ENCODE measurements at regions not wholly inside any gene's neighbourhood (a gene's known extent, or its start where the extent isn't known, plus 50 kb on each side); places are given as distances from the start of the nearest gene placed in this dataset.

DNA sequence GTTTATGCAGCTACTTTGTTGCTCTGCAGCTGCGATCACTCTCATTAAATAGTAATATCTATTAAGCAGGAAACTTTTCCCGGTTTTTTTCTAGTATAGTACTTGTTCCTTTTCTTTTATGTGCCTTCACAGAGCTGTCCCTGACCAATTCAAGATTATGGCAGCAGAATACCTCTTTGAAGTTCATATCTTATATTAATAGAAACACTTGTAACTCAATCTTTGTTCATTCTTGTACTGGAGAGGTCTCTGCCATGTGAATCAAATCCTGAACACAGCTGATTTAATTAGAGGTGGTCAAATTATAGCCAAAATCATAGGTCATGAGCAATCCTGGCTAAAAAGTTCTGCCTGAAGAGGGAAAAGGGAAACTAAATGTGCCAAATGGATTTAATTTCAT, 399.0 kb upstream of the ARHGEF26 start:
- no peaks in the 10 kb centered on the region for H3K27me3 ChIP-seq (ENCODE audit: control insufficient read depth in 2 of 2, insufficient read depth in 2 of 2, low read length in 2 of 2)
- H3K9ac ChIP-seq (replicated peaks; ENCODE audit: extremely low read depth, insufficient read depth, low read length): no peak overlapping the region
- H3K9me1 ChIP-seq (replicated peaks; ENCODE audit: control insufficient read depth, extremely low read depth, insufficient read depth, low read length): no peaks in the 10 kb centered on the region
- no peak for DNase-seq (ENCODE audit: low read depth, low spot score)
- no peaks in the 10 kb centered on the region for H4K20me1 ChIP-seq (replicated peaks; ENCODE audit: control insufficient read depth, extremely low read depth, insufficient read depth, low read length)
- intact Hi-C loops (cut with micrococcal nuclease): no loop called here
- TF ChIP-seq, protein P1, sequence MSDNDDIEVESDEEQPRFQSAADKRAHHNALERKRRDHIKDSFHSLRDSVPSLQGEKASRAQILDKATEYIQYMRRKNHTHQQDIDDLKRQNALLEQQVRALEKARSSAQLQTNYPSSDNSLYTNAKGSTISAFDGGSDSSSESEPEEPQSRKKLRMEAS (IDR thresholded peaks at IDR 0.05; ENCODE audit: insufficient read depth, insufficient read length): no peak
- TF ChIP-seq GATA2 (IDR thresholded peaks at IDR 0.05; ENCODE audit: insufficient read depth, insufficient read length, low read depth, low read length): no peak
- TF ChIP-seq POLR2AphosphoS5 (IDR thresholded peaks at IDR 0.05; ENCODE audit: insufficient read depth, low read depth, low read length): no peak
- no peak for TF ChIP-seq CTCF (IDR thresholded peaks at IDR 0.05; ENCODE audit: extremely low read depth in 1 of 2, insufficient read depth in 1 of 2, low read depth in 1 of 2, low read length in 2 of 2)
- no peak for TF ChIP-seq JUN (IDR thresholded peaks at IDR 0.05; ENCODE audit: borderline replicate concordance, insufficient read depth, insufficient read length, low read depth)
- no peak for TF ChIP-seq FOS (IDR thresholded peaks at IDR 0.05; ENCODE audit: borderline replicate concordance, insufficient read depth, low read length)
- no peak for TF ChIP-seq EZH2 (IDR thresholded peaks at IDR 0.05; ENCODE audit: borderline replicate concordance, low read depth, low read length, severe bottlenecking)
- no peak for TF ChIP-seq MYC (IDR thresholded peaks at IDR 0.05; ENCODE audit: low read depth, low read length)
- TF ChIP-seq POLR2A (IDR thresholded peaks at IDR 0.05; ENCODE audit: low read depth, low read length): no peak
- no TSS peak for BruUV-seq (replicated peaks)
- no peaks in the 10 kb centered on the region for H3K79me2 ChIP-seq (ENCODE audit: control insufficient read depth, insufficient read depth, low read length)
- CTCF ChIA-PET: no interaction called here
- H2AFZ ChIP-seq (ENCODE audit: low read depth, low read length): no peak overlapping the region
- POLR2A ChIA-PET: no interaction called here
- no peaks in the 10 kb centered on the region for H3K36me3 ChIP-seq (ENCODE audit: control insufficient read depth in 2 of 2, extremely low read depth in 1 of 2, insufficient read depth in 2 of 2, low read length in 2 of 2)
- no peak overlapping the region for H3K4me2 ChIP-seq (ENCODE audit: insufficient read depth, low read length)
- H3K4me1 ChIP-seq (ENCODE audit: control insufficient read depth, extremely low read depth, insufficient read depth, low read length): no peaks in the 10 kb centered on the region
- no peaks in the 10 kb centered on the region for H3K9me3 ChIP-seq (replicated peaks; ENCODE audit: control insufficient read depth, insufficient read depth, low read length)
- no peak overlapping the region for H3K27ac ChIP-seq (ENCODE audit: insufficient read depth, low read depth, low read length)
- no peak overlapping the region for H3K4me3 ChIP-seq (replicated peaks in 1 of 3; ENCODE audit: insufficient read depth in 1 of 3, low read depth in 1 of 3, low read length in 3 of 3)
- dilution Hi-C loops (cut with MboI; ENCODE audit: extremely low pct_ligation_motif_present, low sequenced_read_pairs): no loop called here
- FAIRE-seq: no peak
